Neural progenitor cell (in vitro differentiated cells): ENCODE measurements at regions not wholly inside any gene's neighbourhood (a gene's known extent, or its start where the extent isn't known, plus 50 kb on each side); places are given as distances from the start of the nearest gene placed in this dataset.

Source experiments
- DNase-seq: peaks from one replicate; pipeline ENCODE4 v3.0.0-alpha.2; 2016; ENCODE audit warnings: low spot score
- H2AFZ ChIP-seq: fragments of 200-600 bp; sonication (generic); replicated peaks from 2 replicates; pipeline ENCODE4 v1.6.1; 2016; ENCODE audit warnings: antibody characterized with exemption
- H3F3A ChIP-seq: fragments of 200-600 bp; sonication (generic); 2 replicates; pipeline ENCODE4 v1.6.1; 2016; ENCODE audit warnings: antibody characterized with exemption, low read depth
- H3K27ac ChIP-seq: fragments of 200-600 bp; sonication (generic); 2 replicates; pipeline ENCODE4 v1.5.1; 2016; ENCODE audit warnings: mild to moderate bottlenecking
- H3K27me3 ChIP-seq: fragments of 200-600 bp; sonication (generic); 2 replicates; pipeline ENCODE4 v1.6.1; 2016; ENCODE audit warnings: mild to moderate bottlenecking, moderate library complexity
- H3K36me3 ChIP-seq: fragments of 200-600 bp; sonication (generic); 2 replicates; pipeline ENCODE4 v1.5.1; 2016
- H3K4me1 ChIP-seq: fragments of 200-600 bp; sonication (generic); 2 replicates; pipeline ENCODE4 v1.6.1; 2016; ENCODE audit warnings: mixed run types
- H3K4me2 ChIP-seq: fragments of 200-600 bp; sonication (generic); 2 replicates; pipeline ENCODE4 v1.6.1; 2016
- H3K4me3 ChIP-seq: fragments of 200-600 bp; sonication (generic); 2 replicates; pipeline ENCODE4 v1.5.1; 2016
- H3K79me2 ChIP-seq: fragments of 200-600 bp; sonication (generic); 2 replicates; pipeline ENCODE4 v1.6.1; 2016; ENCODE audit warnings: low read depth
- H3K9ac ChIP-seq: fragments of 200-600 bp; sonication (generic); 2 replicates; pipeline ENCODE4 v1.6.1; 2016
- H3K9me3 ChIP-seq: fragments of 200-600 bp; sonication (generic); 2 replicates; pipeline ENCODE4 v1.5.1; 2016; ENCODE audit warnings: low read depth
- H4K20me1 ChIP-seq: fragments of 200-600 bp; sonication (generic); 2 replicates; pipeline ENCODE4 v1.6.1; 2016; ENCODE audit warnings: low read depth
- H3K27ac Mint-ChIP-seq: 3 replicates; pipeline ENCODE4 v1.8.0; 2021; ENCODE audit warnings: mixed read lengths
- H3K27me3 Mint-ChIP-seq: 2 replicates; pipeline ENCODE4 v1.8.0; 2022; ENCODE audit warnings: low read depth, mild to moderate bottlenecking, inconsistent platforms, moderate library complexity, mixed read lengths; ENCODE audit not compliant: insufficient read depth
- H3K36me3 Mint-ChIP-seq: 3 replicates; pipeline ENCODE4 v1.8.0; 2021; ENCODE audit warnings: mixed read lengths
- H3K4me1 Mint-ChIP-seq: 3 replicates; pipeline ENCODE4 v1.8.0; 2021; ENCODE audit warnings: mixed read lengths
- H3K4me3 Mint-ChIP-seq: 3 replicates; pipeline ENCODE4 v1.8.0; 2021; ENCODE audit warnings: mild to moderate bottlenecking, moderate library complexity, mixed read lengths
- H3K9me3 Mint-ChIP-seq: 3 replicates; pipeline ENCODE4 v1.8.0; 2020; ENCODE audit warnings: mixed read lengths
- CTCF ChIP-seq: fragments of 200-600 bp; sonication (generic); IDR thresholded peaks from 2 replicates; pipeline ENCODE4 v1.5.1; 2017; ENCODE audit warnings: antibody characterized with exemption, mild to moderate bottlenecking
- EZH2 ChIP-seq: fragments of 200-600 bp; sonication (generic); IDR thresholded peaks from 2 replicates; pipeline ENCODE4 v1.6.1; 2017; ENCODE audit warnings: antibody characterized with exemption, mild to moderate bottlenecking, moderate library complexity
- EZH2phosphoT487 ChIP-seq: fragments of 200-600 bp; sonication (generic); IDR thresholded peaks from 2 replicates; pipeline ENCODE4 v1.6.1; 2017; ENCODE audit warnings: antibody characterized with exemption

DNA sequence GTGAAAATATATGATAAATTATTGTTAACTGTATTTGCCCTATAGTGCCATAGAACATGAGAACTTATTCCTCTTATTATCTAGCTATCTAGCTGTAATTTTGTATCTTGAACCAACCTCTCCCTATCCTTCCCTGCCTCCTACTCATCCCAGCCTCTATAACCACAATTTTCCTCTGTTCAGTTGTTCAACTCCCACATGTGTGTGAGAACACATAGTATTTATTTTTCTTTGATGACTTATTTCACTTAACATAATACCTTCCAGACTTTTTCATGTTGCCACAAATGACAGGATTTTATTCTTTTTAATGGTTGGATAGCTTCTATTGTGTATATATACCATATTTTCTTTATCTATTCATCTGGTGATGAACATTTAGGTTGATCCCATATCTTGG, 85.4 kb upstream of the SUCLG2 start:
- no peak overlapping the region for H3K4me2 ChIP-seq

GRCh38 chr3:67737906-67738865, 83.8 kb upstream of the SUCLG2 start:
- TF ChIP-seq EZH2phosphoT487 = no peak
- TF ChIP-seq EZH2 = no peak
- TF ChIP-seq CTCF = no peak
- H3K27ac ChIP-seq = no peak overlapping the region

More for the DNA sequence above, 85.4 kb upstream of the SUCLG2 start:
- Mint-ChIP-seq H3K4me3 (no peak overlapping the region), H3K27ac (no peak overlapping the region), H3K4me1 (no peaks in the 10 kb centered on the region), H3K9me3 (no peaks in the 10 kb centered on the region), H3K36me3 (no peaks in the 10 kb centered on the region), H3K27me3 (no peaks in the 10 kb centered on the region)
- H3F3A ChIP-seq = no peaks in the 10 kb centered on the region
- no peak overlapping the region for H3K27ac ChIP-seq
- H3K36me3 ChIP-seq = no peaks in the 10 kb centered on the region
- no peaks in the 10 kb centered on the region for H4K20me1 ChIP-seq
- TF ChIP-seq CTCF = no peak
- TF ChIP-seq EZH2 = no peak
- TF ChIP-seq EZH2phosphoT487 = no peak
- no peaks in the 10 kb centered on the region for H3K4me1 ChIP-seq
- H3K79me2 ChIP-seq = no peaks in the 10 kb centered on the region
- no peak for DNase-seq
- H3K9me3 ChIP-seq = no peaks in the 10 kb centered on the region
- no peak overlapping the region for H3K4me3 ChIP-seq
- H3K27me3 ChIP-seq = no peaks in the 10 kb centered on the region
- no peak overlapping the region for H3K9ac ChIP-seq
- no peak overlapping the region for H2AFZ ChIP-seq

GRCh38 chr3:67737140-67737539, 82.7 kb upstream of the SUCLG2 start:
- H3K27me3 Mint-ChIP-seq = no peaks in the 10 kb centered on the region
- no peaks in the 10 kb centered on the region for H3K4me1 Mint-ChIP-seq
- Histone ChIP-seq H3K9ac (no peak overlapping the region), H2AFZ (no peak overlapping the region), H3K27me3 (no peaks in the 10 kb centered on the region), H3K4me1 (no peaks in the 10 kb centered on the region), H3K36me3 (no peaks in the 10 kb centered on the region), H4K20me1 (no peaks in the 10 kb centered on the region), H3F3A (no peaks in the 10 kb centered on the region), H3K4me3 (no peak overlapping the region), H3K79me2 (no peaks in the 10 kb centered on the region), H3K9me3 (no peaks in the 10 kb centered on the region), H3K27ac (no peak overlapping the region), H3K4me2 (no peak overlapping the region)
- TF ChIP-seq EZH2phosphoT487 = no peak
- no peak for TF ChIP-seq CTCF
- TF ChIP-seq EZH2 = no peak
- H3K27ac Mint-ChIP-seq = no peak overlapping the region
- H3K9me3 Mint-ChIP-seq = no peaks in the 10 kb centered on the region
- no peaks in the 10 kb centered on the region for H3K36me3 Mint-ChIP-seq
- DNase-seq = no peak
- H3K4me3 Mint-ChIP-seq = no peak overlapping the region

More at GRCh38 chr3:67737906-67738865, 83.8 kb upstream of the SUCLG2 start:
- Histone ChIP-seq H3K27me3 (no peaks in the 10 kb centered on the region), H3F3A (no peaks in the 10 kb centered on the region), H3K9ac (no peak overlapping the region), H3K79me2 (no peaks in the 10 kb centered on the region), H2AFZ (no peak overlapping the region), H3K4me1 (no peaks in the 10 kb centered on the region), H3K9me3 (no peaks in the 10 kb centered on the region), H4K20me1 (no peaks in the 10 kb centered on the region), H3K4me3 (no peak overlapping the region), H3K36me3 (no peaks in the 10 kb centered on the region), H3K4me2 (no peak overlapping the region)
- no peaks in the 10 kb centered on the region for H3K4me1 Mint-ChIP-seq
- H3K4me3 Mint-ChIP-seq = no peak overlapping the region
- no peaks in the 10 kb centered on the region for H3K27me3 Mint-ChIP-seq
- no peak overlapping the region for H3K27ac Mint-ChIP-seq
- H3K9me3 Mint-ChIP-seq = no peaks in the 10 kb centered on the region
- H3K36me3 Mint-ChIP-seq = no peaks in the 10 kb centered on the region
- no peak for DNase-seq
